ENCODE measurements at regions not wholly inside any gene's neighbourhood (a gene's known extent, or its start where the extent isn't known, plus 50 kb on each side); places are given as distances from the start of the nearest gene placed in this dataset.

DNA sequence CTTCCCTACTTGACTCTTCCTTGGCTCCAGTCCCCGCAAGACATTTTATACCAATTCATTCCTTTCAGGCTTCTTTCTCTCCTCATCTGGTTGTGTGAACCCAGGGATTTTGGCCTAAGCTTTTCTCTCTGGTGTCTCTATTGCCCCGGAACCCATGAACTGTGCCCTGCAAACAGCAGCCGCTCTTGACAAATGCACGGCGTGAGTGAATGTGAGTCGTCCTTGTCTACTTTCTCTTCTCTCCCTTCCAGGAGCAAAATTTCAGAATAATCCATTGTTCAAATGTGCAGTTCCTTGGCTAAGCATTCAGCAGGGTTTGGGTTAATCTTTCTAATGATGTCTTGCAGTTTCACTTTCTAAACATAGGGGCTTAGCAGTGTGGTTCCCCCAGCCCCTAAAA is 250.4 kb upstream of the IRX4 start:
- Histone ChIP-seq H3K27ac (no peak overlapping the region), H3K27me3 (replicated peaks) (no peaks in the 10 kb centered on the region), H3K4me3 (ENCODE audit: low read depth, low read length) (no peak overlapping the region), H3K36me3 (replicated peaks) (no peaks in the 10 kb centered on the region)
- DNase-seq, result no peak
- in situ Hi-C loops (cut with HindIII; ENCODE audit: low pct_ligation_motif_present, low sequenced_read_pairs), result no loop called here
- TF ChIP-seq, protein P1, sequence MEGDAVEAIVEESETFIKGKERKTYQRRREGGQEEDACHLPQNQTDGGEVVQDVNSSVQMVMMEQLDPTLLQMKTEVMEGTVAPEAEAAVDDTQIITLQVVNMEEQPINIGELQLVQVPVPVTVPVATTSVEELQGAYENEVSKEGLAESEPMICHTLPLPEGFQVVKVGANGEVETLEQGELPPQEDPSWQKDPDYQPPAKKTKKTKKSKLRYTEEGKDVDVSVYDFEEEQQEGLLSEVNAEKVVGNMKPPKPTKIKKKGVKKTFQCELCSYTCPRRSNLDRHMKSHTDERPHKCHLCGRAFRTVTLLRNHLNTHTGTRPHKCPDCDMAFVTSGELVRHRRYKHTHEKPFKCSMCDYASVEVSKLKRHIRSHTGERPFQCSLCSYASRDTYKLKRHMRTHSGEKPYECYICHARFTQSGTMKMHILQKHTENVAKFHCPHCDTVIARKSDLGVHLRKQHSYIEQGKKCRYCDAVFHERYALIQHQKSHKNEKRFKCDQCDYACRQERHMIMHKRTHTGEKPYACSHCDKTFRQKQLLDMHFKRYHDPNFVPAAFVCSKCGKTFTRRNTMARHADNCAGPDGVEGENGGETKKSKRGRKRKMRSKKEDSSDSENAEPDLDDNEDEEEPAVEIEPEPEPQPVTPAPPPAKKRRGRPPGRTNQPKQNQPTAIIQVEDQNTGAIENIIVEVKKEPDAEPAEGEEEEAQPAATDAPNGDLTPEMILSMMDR (IDR thresholded peaks at IDR 0.05; ENCODE audit: low read depth, low read length, missing control alignments), result no peak

DNA sequence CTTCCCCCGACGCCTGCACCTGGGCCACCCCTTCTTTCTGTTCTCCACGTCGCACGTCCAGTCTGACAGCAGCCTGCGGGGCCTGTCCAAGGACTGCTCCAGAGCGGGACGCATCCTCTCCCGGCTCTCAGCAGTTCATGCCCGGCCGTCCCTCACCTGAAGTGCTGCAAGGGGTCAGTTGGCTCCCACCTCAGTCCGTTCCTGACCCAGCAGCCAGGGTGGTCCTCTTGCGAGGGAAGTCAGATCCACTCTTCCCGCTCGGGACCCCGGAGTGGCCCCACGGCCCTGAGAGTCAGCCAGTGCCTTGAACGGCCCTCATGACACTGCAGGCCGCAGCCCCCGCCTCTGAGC is 249.7 kb upstream of the IRX4 start:
- Histone ChIP-seq H3K27me3 (replicated peaks) (no peaks in the 10 kb centered on the region), H3K36me3 (replicated peaks) (no peaks in the 10 kb centered on the region), H3K4me3 (ENCODE audit: low read depth, low read length) (no peak overlapping the region), H3K27ac (no peak overlapping the region)
- TF ChIP-seq, protein P1 (IDR thresholded peaks at IDR 0.05; ENCODE audit: low read depth, low read length, missing control alignments), result no peak
- no peak for DNase-seq
- in situ Hi-C loops (cut with HindIII; ENCODE audit: low pct_ligation_motif_present, low sequenced_read_pairs), result no loop called here

DNA sequence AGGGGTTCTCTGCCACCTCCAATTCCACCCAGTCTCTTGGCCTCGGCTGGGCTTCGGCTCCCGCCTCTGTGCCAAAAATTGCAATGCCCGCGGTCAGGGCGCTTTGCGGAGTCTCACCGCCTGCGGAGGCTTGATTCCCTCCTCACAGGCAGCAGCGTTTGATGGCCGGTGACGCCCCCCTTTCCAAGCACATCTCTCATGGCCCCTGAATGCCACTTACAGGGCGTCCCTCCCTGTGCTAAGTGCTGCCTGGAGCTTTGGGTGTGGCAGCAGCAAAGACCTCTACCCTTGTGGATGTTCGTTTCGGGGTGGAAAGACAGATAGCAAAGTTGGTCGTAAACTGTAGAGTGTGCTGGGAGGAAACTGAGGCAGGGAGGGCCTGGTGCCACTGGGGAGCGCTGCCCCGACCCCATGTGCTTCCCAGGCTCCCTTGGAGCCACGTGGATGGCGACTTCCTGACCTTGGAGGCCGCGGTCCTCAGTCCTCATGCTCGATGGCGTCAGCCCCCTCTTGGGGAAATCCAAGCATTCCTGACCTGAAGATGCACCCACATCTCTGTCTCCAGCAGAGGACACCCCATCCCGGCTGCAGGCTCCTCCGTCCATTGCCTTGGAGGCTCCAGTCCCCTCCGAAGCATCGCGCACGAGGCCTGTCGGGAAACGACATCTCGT is 249.2 kb upstream of the IRX4 start:
- no peak overlapping the region for H3K4me3 ChIP-seq (ENCODE audit: low read depth, low read length)
- in situ Hi-C loops (cut with HindIII; ENCODE audit: low pct_ligation_motif_present, low sequenced_read_pairs), result no loop called here
- no peak overlapping the region for H3K27ac ChIP-seq
- no peaks in the 10 kb centered on the region for H3K36me3 ChIP-seq (replicated peaks)
- H3K27me3 ChIP-seq (replicated peaks), result no peaks in the 10 kb centered on the region
- DNase-seq, result no peak
- TF ChIP-seq, protein P1 (IDR thresholded peaks at IDR 0.05; ENCODE audit: low read depth, low read length, missing control alignments), result no peak

DNA sequence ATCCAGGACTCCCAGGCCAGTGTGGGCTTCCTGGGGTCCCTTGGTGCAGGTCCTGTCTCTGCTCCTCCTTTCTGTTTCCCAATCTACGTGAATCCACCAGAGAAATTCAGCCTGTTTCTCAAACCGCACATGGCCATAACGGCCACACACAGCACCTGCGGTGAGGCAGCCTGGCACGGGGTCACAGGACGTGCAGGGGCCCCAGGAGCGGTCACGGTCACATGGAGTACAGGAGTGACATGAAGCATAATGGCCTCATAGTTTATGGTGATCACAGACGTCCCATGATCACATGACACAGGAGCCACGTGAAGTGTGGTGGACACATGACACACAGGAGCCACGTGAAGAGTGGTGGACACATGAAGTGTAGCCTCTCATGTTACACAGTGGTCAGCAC is 248.5 kb upstream of the IRX4 start:
- H3K4me3 ChIP-seq (ENCODE audit: low read depth, low read length), result no peak overlapping the region
- H3K36me3 ChIP-seq (replicated peaks), result no peaks in the 10 kb centered on the region
- no peak for DNase-seq
- TF ChIP-seq, protein P1 (IDR thresholded peaks at IDR 0.05; ENCODE audit: low read depth, low read length, missing control alignments), result no peak
- no peak overlapping the region for H3K27ac ChIP-seq
- H3K27me3 ChIP-seq (replicated peaks), result no peaks in the 10 kb centered on the region
- in situ Hi-C loops (cut with HindIII; ENCODE audit: low pct_ligation_motif_present, low sequenced_read_pairs), result no loop called here

DNA sequence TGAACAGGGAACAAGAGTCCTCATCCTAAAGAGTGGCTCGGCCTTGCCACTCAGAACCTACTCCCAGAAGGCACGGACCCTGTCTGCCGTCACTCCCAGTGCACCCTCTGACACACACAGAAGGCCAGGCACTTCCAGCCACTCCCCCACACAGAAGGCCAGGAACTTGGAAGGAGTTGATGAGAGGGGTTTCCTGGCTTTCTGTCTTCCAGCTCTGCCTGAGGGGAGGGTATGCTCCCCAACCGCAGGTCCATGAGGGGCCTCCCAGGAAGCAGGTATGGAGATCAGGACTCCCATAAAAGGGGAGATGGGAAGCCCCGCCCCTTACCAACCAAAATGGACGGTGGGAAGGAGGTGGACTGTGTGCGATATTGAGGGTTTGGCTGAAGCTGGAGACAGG is 247.6 kb upstream of the IRX4 start:
- Histone ChIP-seq H3K4me3 (ENCODE audit: low read depth, low read length) (no peak overlapping the region), H3K27me3 (replicated peaks) (no peaks in the 10 kb centered on the region), H3K36me3 (replicated peaks) (no peaks in the 10 kb centered on the region), H3K27ac (no peak overlapping the region)
- in situ Hi-C loops (cut with HindIII; ENCODE audit: low pct_ligation_motif_present, low sequenced_read_pairs), result no loop called here
- DNase-seq, result no peak
- TF ChIP-seq, protein P1 (IDR thresholded peaks at IDR 0.05; ENCODE audit: low read depth, low read length, missing control alignments), result no peak

Measured in brain microvascular endothelial cell (primary cell).